ENCODE measurements at regions not wholly inside any gene's neighbourhood (a gene's known extent, or its start where the extent isn't known, plus 50 kb on each side); places are given as distances from the start of the nearest gene placed in this dataset.

GRCh38 chr22:48794906-48795305, 1032.8 kb downstream of the BRD1 start:
- H3K27ac ChIP-seq (ENCODE audit: low read depth): no peak overlapping the region
- no peaks in the 10 kb centered on the region; the same call in 1 of the 2 replicates for H3K36me3 ChIP-seq (ENCODE audit: insufficient read depth)
- peaks cover 20% of the 10 kb centered on the region for H3K36me3 Mint-ChIP-seq (ENCODE audit: low read depth)
- no peak overlapping the region for H2AFZ ChIP-seq
- H3K4me2 ChIP-seq: no peak overlapping the region
- H3K4me3 Mint-ChIP-seq: no peak overlapping the region
- H3F3A ChIP-seq (replicated peaks; ENCODE audit: low read depth): no peaks in the 10 kb centered on the region
- no peaks in the 10 kb centered on the region for H3K79me2 ChIP-seq (replicated peaks; ENCODE audit: insufficient read depth)
- no peaks in the 10 kb centered on the region for H3K27me3 ChIP-seq (ENCODE audit: insufficient read depth)
- peaks cover 18% of the 10 kb centered on the region for H3K9me3 Mint-ChIP-seq
- no peak for DNase-seq (ENCODE audit: low spot score)
- ATAC-seq: no peak
- no peaks in the 10 kb centered on the region for H4K20me1 ChIP-seq (replicated peaks; ENCODE audit: insufficient read depth)
- H3K27me3 Mint-ChIP-seq (ENCODE audit: insufficient read depth, low read depth, poor library complexity): peaks cover 2% of the 10 kb centered on the region
- no peaks in the 10 kb centered on the region for H3K4me1 ChIP-seq (ENCODE audit: insufficient read depth)
- peaks cover 15% of the 10 kb centered on the region for H3K4me1 Mint-ChIP-seq
- TF ChIP-seq EZH2 (IDR thresholded peaks at IDR 0.05; ENCODE audit: low read depth, unreplicated experiment) (no peak), ZNF331 (CRISPR knock-in tag; IDR thresholded peaks at IDR 0.05; ENCODE audit: low read depth) (no peak), CTCF (conservative IDR thresholded peaks at IDR 0.05; ENCODE audit: low read depth in 2 of 2) (no peak), CREB1 (CRISPR knock-in tag; IDR thresholded peaks at IDR 0.05; ENCODE audit: low read depth) (no peak), NANOG (IDR thresholded peaks at IDR 0.05; ENCODE audit: borderline replicate concordance) (no peak), REST (IDR thresholded peaks at IDR 0.05; ENCODE audit: unreplicated experiment) (no peak), EZH2phosphoT487 (IDR thresholded peaks at IDR 0.05; ENCODE audit: unreplicated experiment) (no peak), ZNF462 (CRISPR knock-in tag; IDR thresholded peaks at IDR 0.05) (no peak), POLR2AphosphoS5 (IDR thresholded peaks at IDR 0.05; ENCODE audit: low read depth) (no peak), ZNF114 (CRISPR knock-in tag; IDR thresholded peaks at IDR 0.05) (no peak), JUNB (IDR thresholded peaks at IDR 0.05; ENCODE audit: unreplicated experiment) (no peak), STAT1 (IDR thresholded peaks at IDR 0.05; ENCODE audit: unreplicated experiment) (no peak), ETS1 (IDR thresholded peaks at IDR 0.05) (no peak)
- no peaks in the 10 kb centered on the region for H3K9me2 ChIP-seq (ENCODE audit: insufficient read depth)
- no peak overlapping the region for H3K27ac Mint-ChIP-seq
- H3K4me3 ChIP-seq: no peak overlapping the region

Measured in GM23338 (cell line).